T follicular helper cell (primary cell): ENCODE measurements at regions not wholly inside any gene's neighbourhood (a gene's known extent, or its start where the extent isn't known, plus 50 kb on each side); places are given as distances from the start of the nearest gene placed in this dataset.
"Not testable (repeated sequence)": the region's sequence is repeated elsewhere in the genome, so short reads cannot be mapped to it uniquely, and the experiment has no call there.

ENCODE experiments used
- DNase-seq: peaks from one replicate; pipeline ENCODE4 v3.0.0-alpha.2; 2020; ENCODE audit warnings: low read depth

- DNase-seq: no peak
These were observed 180.7 kb upstream of the PRSS1 start for GRCh38 chr7:142568435-142569097.

GRCh38 chr7:142567201-142568075 is 181.8 kb upstream of the PRSS1 start:
- no peak for DNase-seq

DNA sequence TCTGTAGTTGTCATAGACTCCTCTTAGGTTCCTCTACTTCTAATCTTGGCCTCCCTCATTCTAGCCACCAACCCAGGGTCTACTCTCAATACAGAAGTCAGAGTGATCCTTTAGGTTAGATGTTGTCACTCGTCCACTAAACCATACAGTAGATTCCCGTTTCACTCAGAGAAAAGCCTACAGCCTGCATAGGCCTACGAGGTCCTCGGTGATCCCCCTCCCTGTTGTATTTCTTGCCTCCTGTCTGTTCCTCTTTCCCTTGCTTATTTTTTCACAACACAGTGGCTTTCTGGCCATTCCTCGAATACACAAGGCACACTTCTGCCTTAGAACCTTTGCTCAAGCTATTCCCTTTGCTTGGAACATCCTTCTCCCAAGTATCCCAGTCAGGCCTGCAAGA is 183.0 kb upstream of the PRSS1 start:
- DNase-seq: no peak

DNA sequence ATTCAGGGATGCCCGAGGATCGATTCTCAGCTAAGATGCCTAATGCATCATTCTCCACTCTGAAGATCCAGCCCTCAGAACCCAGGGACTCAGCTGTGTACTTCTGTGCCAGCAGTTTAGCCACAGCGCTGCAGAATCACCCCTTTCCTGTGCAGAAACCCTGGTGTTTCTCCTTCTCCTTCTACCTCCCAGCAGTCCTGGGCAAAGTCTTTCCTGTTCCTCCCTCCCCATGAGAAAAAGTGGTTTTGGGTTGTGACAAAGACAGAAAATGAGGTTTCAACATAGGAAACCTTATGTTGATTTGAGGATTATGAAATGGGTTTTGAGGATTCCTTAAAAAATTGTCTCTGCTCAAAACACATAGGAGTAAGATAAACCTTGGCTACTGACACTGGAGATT is 185.1 kb upstream of the PRSS1 start:
- DNase-seq: not testable (repeated sequence)

DNA sequence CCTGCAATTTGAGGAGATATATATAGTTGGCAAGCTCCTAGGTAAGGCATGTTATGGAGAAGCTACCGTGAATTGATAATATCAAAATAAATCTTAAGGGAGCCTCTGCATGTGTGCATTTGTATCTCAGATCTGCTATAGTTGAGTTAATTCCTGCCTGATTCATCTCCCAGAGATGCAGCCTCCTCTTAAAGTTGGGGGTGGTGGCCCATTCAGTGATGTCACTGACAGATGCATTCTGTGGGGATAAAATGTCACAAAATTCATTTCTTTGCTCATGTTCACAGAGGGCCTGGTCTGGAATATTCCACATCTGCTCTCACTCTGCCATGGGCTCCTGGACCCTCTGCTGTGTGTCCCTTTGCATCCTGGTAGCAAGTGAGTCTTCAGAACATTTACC is 185.8 kb upstream of the PRSS1 start:
- no peak for DNase-seq

DNA sequence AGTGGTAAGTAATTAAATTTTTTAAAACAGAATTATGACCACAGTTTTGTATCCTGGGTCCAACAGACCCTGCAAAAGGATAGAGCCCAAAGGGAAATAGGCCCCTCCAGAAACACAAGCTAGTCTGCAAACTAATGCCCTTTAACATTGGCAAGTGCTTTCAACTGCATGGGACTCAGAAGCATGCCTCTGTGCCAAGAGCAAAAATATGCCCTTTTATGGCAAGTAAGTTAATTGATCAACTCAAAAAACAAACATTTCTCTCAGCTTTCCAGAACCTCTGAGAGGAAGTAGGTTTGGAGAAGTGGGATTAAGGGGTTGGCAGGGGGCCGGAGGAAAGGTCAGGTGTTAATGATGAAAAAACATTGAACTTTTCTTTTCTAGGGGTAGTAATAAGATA is 186.6 kb upstream of the PRSS1 start:
- DNase-seq: no peak

- not testable (repeated sequence) for DNase-seq
These were observed 187.9 kb upstream of the PRSS1 start for GRCh38 chr7:142561396-142561795.

GRCh38 chr7:142560770-142561169 is 188.5 kb upstream of the PRSS1 start:
- DNase-seq: not testable (repeated sequence)

DNA sequence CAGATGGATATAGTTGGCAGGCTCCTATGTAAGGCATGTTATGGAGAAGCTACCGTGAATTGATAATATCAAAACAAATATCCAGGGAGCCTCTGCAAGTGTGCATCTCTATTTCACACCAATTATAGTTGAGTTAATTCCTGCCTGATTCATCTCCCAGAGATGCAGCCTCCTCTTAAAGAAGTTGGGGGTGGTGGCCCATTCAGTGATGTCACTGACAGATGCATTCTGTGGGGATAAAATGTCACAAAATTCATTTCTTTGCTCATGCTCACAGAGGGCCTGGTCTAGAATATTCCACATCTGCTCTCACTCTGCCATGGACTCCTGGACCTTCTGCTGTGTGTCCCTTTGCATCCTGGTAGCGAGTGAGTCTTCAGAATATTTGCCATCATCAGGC is 189.1 kb upstream of the PRSS1 start:
- DNase-seq: no peak

- DNase-seq: peak; percentile 36
These were observed 191.2 kb upstream of the PRSS1 start for GRCh38 chr7:142557971-142558582.

DNA sequence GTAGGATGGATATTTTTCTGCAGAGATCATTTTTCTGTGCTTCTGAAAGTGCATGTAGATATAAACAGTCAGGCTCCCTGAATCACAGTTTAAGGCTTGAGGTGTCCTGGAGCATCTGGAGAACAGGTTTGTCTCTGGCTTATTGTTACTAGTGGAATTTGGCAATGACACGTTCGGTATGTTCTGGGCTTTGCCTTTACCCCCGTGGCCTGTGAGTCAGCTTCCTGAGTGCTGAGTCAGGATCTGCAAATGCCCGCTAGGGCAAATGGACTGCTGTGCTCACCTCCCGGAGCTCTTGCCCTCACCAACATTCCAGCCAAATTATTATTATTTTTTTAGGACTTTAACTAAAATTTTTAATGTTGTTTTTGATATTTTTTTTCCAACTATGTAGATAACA is 192.5 kb upstream of the PRSS1 start:
- no peak for DNase-seq

DNA sequence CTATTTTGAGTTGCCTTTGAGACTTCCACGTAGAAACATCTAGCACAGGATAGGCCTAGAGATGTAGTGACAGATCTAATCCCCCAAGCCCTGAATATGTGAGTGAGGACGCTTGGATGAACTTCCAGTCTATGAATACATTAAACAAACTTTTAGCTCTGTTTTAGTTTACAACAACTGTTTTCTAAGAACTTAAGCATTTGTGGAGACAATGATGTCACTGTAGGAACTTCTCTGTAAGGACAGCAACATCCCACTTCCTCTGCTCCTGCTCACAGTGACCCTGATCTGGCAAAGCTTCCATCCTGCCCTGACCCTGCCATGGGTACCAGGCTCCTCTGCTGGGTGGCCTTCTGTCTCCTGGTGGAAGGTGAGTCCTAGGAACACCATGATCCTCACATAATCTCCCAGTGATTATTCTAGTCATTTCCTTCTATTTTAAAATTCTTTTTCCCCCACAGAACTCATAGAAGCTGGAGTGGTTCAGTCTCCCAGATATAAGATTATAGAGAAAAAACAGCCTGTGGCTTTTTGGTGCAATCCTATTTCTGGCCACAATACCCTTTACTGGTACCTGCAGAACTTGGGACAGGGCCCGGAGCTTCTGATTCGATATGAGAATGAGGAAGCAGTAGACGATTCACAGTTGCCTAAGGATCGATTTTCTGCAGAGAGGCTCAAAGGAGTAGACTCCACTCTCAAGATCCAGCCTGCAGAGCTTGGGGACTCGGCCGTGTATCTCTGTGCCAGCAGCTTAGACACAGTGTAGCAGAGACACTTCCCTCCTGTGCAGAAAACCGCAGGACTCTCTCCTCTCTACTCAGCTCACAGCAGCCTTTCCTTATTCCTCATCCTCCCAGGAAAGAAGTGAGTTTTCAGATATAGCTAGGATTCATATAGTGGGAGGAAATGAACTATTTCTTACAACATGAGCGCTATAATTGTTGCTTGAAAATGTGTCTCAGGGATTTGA is 194.4 kb upstream of the PRSS1 start:
- DNase-seq: no peak

- DNase-seq: no peak
These were observed 196.1 kb upstream of the PRSS1 start for GRCh38 chr7:142553216-142553615.

DNA sequence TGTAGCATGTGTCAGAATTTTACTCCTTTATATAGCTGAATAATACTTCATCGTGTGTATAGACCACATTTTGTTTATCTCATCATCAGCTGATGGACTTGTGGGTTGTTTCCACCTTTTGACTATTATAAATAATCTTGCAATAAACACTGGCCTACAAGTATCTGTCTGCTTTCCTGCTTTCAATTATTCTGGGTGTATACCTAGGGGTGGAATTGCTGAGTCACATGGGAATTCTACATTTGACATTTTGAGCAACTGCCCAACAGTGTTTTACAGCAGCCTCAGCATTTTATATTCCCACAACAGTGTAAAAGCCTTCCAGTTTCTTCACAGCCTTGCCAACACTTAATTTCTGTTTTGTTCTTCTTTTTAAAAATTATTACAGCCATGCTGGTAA is 200.3 kb upstream of the PRSS1 start:
- DNase-seq: no peak

DNA sequence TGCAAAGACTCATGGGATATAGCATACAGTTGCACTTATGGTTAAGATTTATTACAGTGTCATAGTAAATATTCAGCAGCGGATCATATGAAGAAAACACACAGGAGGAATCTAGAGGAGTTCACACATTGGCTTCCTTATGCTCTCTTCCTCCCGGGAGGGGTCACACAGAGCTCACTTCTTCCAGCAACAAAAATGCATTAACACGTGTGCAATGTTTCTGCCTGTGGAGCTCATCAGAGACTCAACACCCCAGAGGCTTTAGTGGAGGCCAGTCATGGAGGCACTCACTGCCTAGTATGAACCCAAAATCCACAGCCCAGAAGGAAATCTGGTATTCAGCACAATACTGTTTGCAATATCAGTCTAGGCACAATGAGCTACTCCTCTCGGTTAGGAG is 202.8 kb upstream of the PRSS1 start:
- DNase-seq: no peak

DNA sequence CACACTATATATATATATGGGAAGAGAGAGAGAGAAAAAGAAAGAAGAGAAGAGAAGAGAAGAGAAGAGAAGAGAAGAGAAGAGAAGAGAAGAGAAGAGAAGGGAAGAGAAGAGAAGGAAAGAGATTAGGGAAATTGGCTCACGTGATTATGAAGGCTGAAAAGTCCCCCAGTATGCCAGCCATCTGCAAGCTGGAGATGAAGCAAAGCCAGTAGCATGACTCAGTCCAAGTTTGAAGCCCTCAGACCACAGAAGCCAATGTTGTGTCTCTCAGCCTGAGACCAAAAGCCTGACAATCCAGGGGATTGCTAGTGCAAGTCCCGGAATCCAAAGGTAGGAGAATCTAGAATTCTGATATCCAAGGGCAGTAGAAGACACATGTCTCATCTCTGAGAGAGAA is 206.3 kb upstream of the PRSS1 start:
- DNase-seq: no peak

DNA sequence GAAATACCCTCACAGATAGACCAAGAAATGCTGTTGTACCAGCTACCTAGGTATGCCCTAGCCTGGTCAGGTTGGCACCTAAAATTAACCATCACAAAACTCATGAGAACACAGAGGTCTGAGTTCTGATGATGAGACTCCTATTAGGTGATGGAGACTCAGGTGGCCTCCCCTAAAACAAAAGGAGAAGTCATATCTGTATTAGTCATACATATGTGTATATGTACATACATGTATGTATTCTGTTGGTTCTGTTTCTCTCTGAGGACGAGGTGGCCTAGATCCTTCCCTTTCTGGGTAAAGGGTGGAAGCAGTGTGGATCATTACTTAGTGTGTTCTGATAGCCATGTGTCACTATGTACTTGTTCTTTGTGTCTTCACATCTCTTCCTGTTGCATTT is 207.2 kb upstream of the PRSS1 start:
- no peak for DNase-seq

GRCh38 chr7:142540371-142540770 is 208.9 kb upstream of the PRSS1 start:
- no peak for DNase-seq

DNA sequence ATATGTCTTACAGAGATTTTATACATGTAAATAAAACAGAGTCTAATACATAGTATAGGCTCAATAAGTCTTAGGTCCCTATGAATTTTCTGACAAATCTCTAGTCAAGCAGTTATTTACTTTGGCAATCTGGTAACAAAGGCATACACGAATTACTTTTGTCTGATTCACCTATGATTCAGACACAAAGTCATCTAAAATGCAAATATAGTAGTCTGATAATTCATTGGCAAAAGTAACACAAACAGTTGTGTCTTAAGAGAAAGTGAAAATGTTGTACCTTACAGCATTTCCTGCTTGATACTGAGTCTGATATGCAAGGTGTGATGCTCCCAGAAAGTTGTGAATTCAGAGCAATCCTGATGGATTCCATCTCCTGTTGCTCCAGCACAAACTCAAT is 209.4 kb upstream of the PRSS1 start:
- DNase-seq: no peak

- DNase-seq: no peak
These were observed 211.5 kb upstream of the PRSS1 start for GRCh38 chr7:142537760-142538159.

DNA sequence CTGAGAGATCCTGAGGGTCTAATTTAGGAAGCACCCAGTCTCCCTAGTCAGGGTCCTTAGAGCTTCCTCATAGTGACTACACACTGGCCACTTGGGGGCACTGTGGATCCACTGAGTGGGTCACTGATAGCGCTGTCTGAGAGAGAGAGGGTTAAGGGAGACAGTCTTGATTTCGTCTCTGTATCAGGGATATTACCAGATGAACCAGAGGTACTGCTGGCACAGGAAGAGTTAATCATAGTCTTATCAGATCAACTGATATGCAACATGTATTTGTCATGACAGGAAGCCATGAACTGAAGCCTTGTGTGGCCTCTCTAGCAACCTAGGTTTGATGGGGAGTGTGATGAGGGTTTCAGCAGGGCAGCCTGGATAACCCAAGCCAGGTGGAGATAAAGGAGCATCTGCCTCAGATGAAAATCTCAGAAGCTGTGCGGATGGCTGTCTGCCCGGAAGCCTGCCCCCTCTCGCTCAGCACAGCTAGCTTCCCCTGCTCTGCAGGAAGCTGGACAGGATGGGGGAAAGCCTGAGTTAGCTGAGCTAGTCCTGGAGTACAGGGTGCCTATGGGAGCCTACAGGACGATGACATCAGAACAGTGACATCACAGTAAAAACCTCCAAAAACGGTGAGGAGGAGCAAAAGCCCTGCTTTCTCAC is 214.0 kb upstream of the PRSS1 start:
- DNase-seq: peak; percentile 58
